ENCODE measurements at regions not wholly inside any gene's neighbourhood (a gene's known extent, or its start where the extent isn't known, plus 50 kb on each side); places are given as distances from the start of the nearest gene placed in this dataset.

- RAD21 ChIA-PET (ENCODE audit: unreplicated experiment): no interaction called here
- no TSS peak for BruUV-seq (replicated peaks)
- no peak overlapping the region for H3K4me2 ChIP-seq (ENCODE audit: control insufficient read depth, insufficient read depth)
- no peaks in the 10 kb centered on the region for H4K20me1 ChIP-seq (ENCODE audit: control insufficient read depth, insufficient read depth)
- H3K79me2 ChIP-seq (ENCODE audit: control insufficient read depth, insufficient read depth, low read length): peaks cover 6% of the 10 kb centered on the region
- no peak for DNase-seq (ENCODE audit: low read depth, low spot score)
- no peaks in the 10 kb centered on the region for H3K27me3 ChIP-seq (replicated peaks in 1 of 2; ENCODE audit: control insufficient read depth in 2 of 2, insufficient read depth in 2 of 2, low read length in 1 of 2)
- intact Hi-C loops (cut with micrococcal nuclease; ENCODE audit: unreplicated experiment): no loop called here
- 92% methylated on average over 11 of the region's 11 CpGs for WGBS (ENCODE audit: insufficient coverage, insufficient replicate concordance, low lambda C conversion rate, missing lambda C conversion rate)
- H3K36me3 ChIP-seq (ENCODE audit: control insufficient read depth in 2 of 2, insufficient read depth in 2 of 2, low read length in 1 of 2): peaks cover 0 to 4% of the 10 kb centered on the region in 2 experiments
- no peaks in the 10 kb centered on the region for H3K4me1 ChIP-seq (ENCODE audit: control insufficient read depth, insufficient read depth, low read length)
- no peak overlapping the region for H2AFZ ChIP-seq (ENCODE audit: control insufficient read depth, low read depth, low read length)
- no peak for ATAC-seq
- H3K9ac ChIP-seq (ENCODE audit: control insufficient read depth, insufficient read depth, low read length): no peak overlapping the region
- no peak overlapping the region for H3K27ac ChIP-seq (ENCODE audit: control insufficient read depth, insufficient read depth)
- CTCF ChIA-PET: interaction anchor here (1.0 kb wide), 1 partner anchor 62 kb away, joined by 3 read pairs; no protein-coding TSS in a partner anchor
- TF ChIP-seq RCOR1 (conservative IDR thresholded peaks at IDR 0.05; ENCODE audit: low read depth, low read length) (no peak), EZH2 (IDR thresholded peaks at IDR 0.05; ENCODE audit: borderline replicate concordance, control insufficient read depth, low read depth, low read length) (no peak), ZNF217 (IDR thresholded peaks at IDR 0.05) (no peak), ZNF274 (IDR thresholded peaks at IDR 0.05; ENCODE audit: insufficient read depth, insufficient read length) (no peak), EGR1 (IDR thresholded peaks at IDR 0.05; ENCODE audit: borderline replicate concordance in 1 of 2, low read depth in 2 of 2, low read length in 2 of 2) (no peak), CBX5 (IDR thresholded peaks at IDR 0.05; ENCODE audit: low read depth) (no peak), ZBED1 (IDR thresholded peaks at IDR 0.05; ENCODE audit: borderline replicate concordance) (no peak), YY1 (IDR thresholded peaks at IDR 0.05; ENCODE audit: low read depth, low read length) (no peak), KAT2A (conservative IDR thresholded peaks at IDR 0.05; ENCODE audit: control insufficient read depth, low read depth, low read length) (no peak), DPF2 (IDR thresholded peaks at IDR 0.05) (no peak), BCL3 (IDR thresholded peaks at IDR 0.05; ENCODE audit: borderline replicate concordance, insufficient read depth, low read depth, low read length, poor library complexity, severe bottlenecking) (no peak)
- TF ChIP-seq, protein P1, sequence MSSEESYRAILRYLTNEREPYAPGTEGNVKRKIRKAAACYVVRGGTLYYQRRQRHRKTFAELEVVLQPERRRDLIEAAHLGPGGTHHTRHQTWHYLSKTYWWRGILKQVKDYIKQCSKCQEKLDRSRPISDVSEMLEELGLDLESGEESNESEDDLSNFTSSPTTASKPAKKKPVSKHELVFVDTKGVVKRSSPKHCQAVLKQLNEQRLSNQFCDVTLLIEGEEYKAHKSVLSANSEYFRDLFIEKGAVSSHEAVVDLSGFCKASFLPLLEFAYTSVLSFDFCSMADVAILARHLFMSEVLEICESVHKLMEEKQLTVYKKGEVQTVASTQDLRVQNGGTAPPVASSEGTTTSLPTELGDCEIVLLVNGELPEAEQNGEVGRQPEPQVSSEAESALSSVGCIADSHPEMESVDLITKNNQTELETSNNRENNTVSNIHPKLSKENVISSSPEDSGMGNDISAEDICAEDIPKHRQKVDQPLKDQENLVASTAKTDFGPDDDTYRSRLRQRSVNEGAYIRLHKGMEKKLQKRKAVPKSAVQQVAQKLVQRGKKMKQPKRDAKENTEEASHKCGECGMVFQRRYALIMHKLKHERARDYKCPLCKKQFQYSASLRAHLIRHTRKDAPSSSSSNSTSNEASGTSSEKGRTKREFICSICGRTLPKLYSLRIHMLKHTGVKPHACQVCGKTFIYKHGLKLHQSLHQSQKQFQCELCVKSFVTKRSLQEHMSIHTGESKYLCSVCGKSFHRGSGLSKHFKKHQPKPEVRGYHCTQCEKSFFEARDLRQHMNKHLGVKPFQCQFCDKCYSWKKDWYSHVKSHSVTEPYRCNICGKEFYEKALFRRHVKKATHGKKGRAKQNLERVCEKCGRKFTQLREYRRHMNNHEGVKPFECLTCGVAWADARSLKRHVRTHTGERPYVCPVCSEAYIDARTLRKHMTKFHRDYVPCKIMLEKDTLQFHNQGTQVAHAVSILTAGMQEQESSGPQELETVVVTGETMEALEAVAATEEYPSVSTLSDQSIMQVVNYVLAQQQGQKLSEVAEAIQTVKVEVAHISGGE (CRISPR knock-in tag; IDR thresholded peaks at IDR 0.05): no peak
- TF ChIP-seq, protein P2, sequence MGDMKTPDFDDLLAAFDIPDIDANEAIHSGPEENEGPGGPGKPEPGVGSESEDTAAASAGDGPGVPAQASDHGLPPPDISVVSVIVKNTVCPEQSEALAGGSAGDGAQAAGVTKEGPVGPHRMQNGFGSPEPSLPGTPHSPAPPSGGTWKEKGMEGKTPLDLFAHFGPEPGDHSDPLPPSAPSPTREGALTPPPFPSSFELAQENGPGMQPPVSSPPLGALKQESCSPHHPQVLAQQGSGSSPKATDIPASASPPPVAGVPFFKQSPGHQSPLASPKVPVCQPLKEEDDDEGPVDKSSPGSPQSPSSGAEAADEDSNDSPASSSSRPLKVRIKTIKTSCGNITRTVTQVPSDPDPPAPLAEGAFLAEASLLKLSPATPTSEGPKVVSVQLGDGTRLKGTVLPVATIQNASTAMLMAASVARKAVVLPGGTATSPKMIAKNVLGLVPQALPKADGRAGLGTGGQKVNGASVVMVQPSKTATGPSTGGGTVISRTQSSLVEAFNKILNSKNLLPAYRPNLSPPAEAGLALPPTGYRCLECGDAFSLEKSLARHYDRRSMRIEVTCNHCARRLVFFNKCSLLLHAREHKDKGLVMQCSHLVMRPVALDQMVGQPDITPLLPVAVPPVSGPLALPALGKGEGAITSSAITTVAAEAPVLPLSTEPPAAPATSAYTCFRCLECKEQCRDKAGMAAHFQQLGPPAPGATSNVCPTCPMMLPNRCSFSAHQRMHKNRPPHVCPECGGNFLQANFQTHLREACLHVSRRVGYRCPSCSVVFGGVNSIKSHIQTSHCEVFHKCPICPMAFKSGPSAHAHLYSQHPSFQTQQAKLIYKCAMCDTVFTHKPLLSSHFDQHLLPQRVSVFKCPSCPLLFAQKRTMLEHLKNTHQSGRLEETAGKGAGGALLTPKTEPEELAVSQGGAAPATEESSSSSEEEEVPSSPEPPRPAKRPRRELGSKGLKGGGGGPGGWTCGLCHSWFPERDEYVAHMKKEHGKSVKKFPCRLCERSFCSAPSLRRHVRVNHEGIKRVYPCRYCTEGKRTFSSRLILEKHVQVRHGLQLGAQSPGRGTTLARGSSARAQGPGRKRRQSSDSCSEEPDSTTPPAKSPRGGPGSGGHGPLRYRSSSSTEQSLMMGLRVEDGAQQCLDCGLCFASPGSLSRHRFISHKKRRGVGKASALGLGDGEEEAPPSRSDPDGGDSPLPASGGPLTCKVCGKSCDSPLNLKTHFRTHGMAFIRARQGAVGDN (IDR thresholded peaks at IDR 0.05): no peak
- TF ChIP-seq, protein P3, sequence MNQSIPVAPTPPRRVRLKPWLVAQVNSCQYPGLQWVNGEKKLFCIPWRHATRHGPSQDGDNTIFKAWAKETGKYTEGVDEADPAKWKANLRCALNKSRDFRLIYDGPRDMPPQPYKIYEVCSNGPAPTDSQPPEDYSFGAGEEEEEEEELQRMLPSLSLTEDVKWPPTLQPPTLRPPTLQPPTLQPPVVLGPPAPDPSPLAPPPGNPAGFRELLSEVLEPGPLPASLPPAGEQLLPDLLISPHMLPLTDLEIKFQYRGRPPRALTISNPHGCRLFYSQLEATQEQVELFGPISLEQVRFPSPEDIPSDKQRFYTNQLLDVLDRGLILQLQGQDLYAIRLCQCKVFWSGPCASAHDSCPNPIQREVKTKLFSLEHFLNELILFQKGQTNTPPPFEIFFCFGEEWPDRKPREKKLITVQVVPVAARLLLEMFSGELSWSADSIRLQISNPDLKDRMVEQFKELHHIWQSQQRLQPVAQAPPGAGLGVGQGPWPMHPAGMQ (IDR thresholded peaks at IDR 0.05; ENCODE audit: borderline replicate concordance): no peak
- H3K9me3 ChIP-seq (replicated peaks; ENCODE audit: control insufficient read depth, insufficient read depth, low read length): no peaks in the 10 kb centered on the region
- no peak overlapping the region for H3K4me3 ChIP-seq
- in situ Hi-C loops (cut with MboI): no loop called here
- SMC1A ChIA-PET (ENCODE audit: uncharacterized antibody, unreplicated experiment): no interaction called here
- FAIRE-seq: no peak
- POLR2A ChIA-PET: no interaction called here
These were observed 67.2 kb downstream of the ARHGEF18 start for GRCh38 chr19:7415857-7416371.
